ENCODE measurements at regions not wholly inside any gene's neighbourhood (a gene's known extent, or its start where the extent isn't known, plus 50 kb on each side); places are given as distances from the start of the nearest gene placed in this dataset.

DNA sequence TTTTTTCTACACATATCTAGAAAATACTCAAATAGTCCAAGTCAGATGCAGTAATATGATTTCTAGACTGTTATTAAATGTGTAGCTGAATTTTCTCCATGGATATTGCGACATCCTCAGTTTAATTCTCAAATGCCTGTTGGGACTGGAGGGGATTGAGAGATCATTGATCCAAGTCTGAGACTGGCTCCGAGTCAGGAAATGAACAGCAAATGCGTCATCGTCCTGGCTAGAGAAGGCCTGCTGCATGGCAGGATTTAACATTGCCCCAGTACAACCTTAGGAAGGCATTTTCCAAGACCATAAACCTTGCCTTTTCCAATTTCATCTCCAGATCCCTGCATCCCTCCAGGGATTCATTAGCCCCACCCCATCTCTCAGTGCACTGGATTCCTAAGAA, 56.6 kb upstream of the SLC6A14 start:
- H3K9me3 ChIP-seq (ENCODE audit: control extremely low read depth in 1 of 3, control insufficient read depth in 2 of 3, insufficient read depth in 1 of 3, low read length in 2 of 3) = no peaks in the 10 kb centered on the region
- intact Hi-C loops (cut with micrococcal nuclease) = no loop called here
- no peak overlapping the region for H3K9ac ChIP-seq (ENCODE audit: low read length)
- CTCF ChIA-PET = no interaction called here
- DNase-seq = no peak
- no peak for TF ChIP-seq EZH2 (IDR thresholded peaks at IDR 0.05; ENCODE audit: borderline replicate concordance, insufficient read depth, low read depth, low read length, poor library complexity, severe bottlenecking)
- TF ChIP-seq, protein P1, sequence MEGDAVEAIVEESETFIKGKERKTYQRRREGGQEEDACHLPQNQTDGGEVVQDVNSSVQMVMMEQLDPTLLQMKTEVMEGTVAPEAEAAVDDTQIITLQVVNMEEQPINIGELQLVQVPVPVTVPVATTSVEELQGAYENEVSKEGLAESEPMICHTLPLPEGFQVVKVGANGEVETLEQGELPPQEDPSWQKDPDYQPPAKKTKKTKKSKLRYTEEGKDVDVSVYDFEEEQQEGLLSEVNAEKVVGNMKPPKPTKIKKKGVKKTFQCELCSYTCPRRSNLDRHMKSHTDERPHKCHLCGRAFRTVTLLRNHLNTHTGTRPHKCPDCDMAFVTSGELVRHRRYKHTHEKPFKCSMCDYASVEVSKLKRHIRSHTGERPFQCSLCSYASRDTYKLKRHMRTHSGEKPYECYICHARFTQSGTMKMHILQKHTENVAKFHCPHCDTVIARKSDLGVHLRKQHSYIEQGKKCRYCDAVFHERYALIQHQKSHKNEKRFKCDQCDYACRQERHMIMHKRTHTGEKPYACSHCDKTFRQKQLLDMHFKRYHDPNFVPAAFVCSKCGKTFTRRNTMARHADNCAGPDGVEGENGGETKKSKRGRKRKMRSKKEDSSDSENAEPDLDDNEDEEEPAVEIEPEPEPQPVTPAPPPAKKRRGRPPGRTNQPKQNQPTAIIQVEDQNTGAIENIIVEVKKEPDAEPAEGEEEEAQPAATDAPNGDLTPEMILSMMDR (IDR thresholded peaks at IDR 0.05) = no peak
- Mint-ChIP-seq H3K9me3 (ENCODE audit: insufficient read depth) (no peaks in the 10 kb centered on the region), H3K4me1 (no peaks in the 10 kb centered on the region), H3K4me3 (no peak overlapping the region), H3K27ac (no peak overlapping the region), H3K27me3 (no peaks in the 10 kb centered on the region)
- ATAC-seq (ENCODE audit: low read depth) = no peak
- WGBS (ENCODE audit: insufficient coverage) = 88% methylated on average over 3 of the region's 4 CpGs
- H3K4me2 ChIP-seq (replicated peaks; ENCODE audit: low read depth, low read length, poor library complexity, severe bottlenecking) = no peak overlapping the region
- H3K27me3 ChIP-seq (replicated peaks in 1 of 4; ENCODE audit: control extremely low read depth in 1 of 4, control insufficient read depth in 3 of 4, insufficient read depth in 4 of 4, low read length in 3 of 4) = no peaks in the 10 kb centered on the region
- H3K4me3 ChIP-seq (ENCODE audit: control extremely low read depth in 1 of 5, extremely low read depth in 1 of 5, insufficient read depth in 1 of 5, low read depth in 2 of 5, low read length in 4 of 5) = no peak overlapping the region
- H4K20me1 ChIP-seq (ENCODE audit: control insufficient read depth, insufficient read depth, low read length, poor library complexity, severe bottlenecking) = no peaks in the 10 kb centered on the region
- no peaks in the 10 kb centered on the region for H3K36me3 ChIP-seq (replicated peaks in 1 of 2; ENCODE audit: control extremely low read depth in 1 of 2, control insufficient read depth in 1 of 2, extremely low read depth in 1 of 2, insufficient read depth in 2 of 2, low read length in 1 of 2)
- no peaks in the 10 kb centered on the region for H3K79me2 ChIP-seq (ENCODE audit: control insufficient read depth, insufficient read depth, low read length)
- no peak overlapping the region for H3K27ac ChIP-seq (ENCODE audit: low read length in 2 of 2)
- no peak overlapping the region for H2AFZ ChIP-seq (ENCODE audit: insufficient read depth, low read depth, low read length, poor library complexity, severe bottlenecking)
- POLR2A ChIA-PET = no interaction called here
- no peaks in the 10 kb centered on the region for H3K4me1 ChIP-seq (ENCODE audit: control insufficient read depth in 2 of 2, insufficient read depth in 2 of 2, low read length in 2 of 2)

DNA sequence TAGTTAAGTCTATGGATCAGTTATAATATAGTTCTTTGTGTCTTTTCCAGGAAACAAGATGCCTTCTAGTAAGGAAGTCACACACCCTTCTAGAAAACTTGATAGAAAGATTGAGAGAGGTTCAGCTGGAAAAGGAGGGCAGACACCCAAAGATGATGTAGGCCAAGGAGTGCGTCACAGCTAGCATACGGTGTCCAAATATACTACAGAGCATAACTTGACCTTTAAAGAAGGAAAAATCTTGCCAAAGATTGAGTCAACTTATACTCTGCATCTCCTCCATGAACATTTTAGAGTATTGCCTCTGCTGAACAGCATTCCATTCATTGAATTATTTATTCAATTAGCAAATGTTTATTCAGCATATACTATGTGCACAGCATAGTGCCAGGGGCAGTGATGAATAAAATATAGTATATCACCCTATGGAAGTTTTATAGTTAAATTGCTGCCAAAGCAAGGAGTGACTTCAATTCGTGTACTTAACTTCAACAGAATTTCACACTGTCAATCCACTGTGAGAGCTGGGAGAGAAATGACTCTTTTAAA, 51.9 kb upstream of the SLC6A14 start:
- Histone ChIP-seq H3K27ac (ENCODE audit: low read length in 2 of 2) (no peak overlapping the region), H4K20me1 (ENCODE audit: control insufficient read depth, insufficient read depth, low read length, poor library complexity, severe bottlenecking) (no peaks in the 10 kb centered on the region), H3K27me3 (replicated peaks in 1 of 4; ENCODE audit: control extremely low read depth in 1 of 4, control insufficient read depth in 3 of 4, insufficient read depth in 4 of 4, low read length in 3 of 4) (no peaks in the 10 kb centered on the region), H3K36me3 (replicated peaks in 1 of 2; ENCODE audit: control extremely low read depth in 1 of 2, control insufficient read depth in 1 of 2, extremely low read depth in 1 of 2, insufficient read depth in 2 of 2, low read length in 1 of 2) (no peaks in the 10 kb centered on the region), H2AFZ (ENCODE audit: insufficient read depth, low read depth, low read length, poor library complexity, severe bottlenecking) (no peak overlapping the region), H3K9me3 (ENCODE audit: control extremely low read depth in 1 of 3, control insufficient read depth in 2 of 3, insufficient read depth in 1 of 3, low read length in 2 of 3) (no peaks in the 10 kb centered on the region), H3K4me3 (ENCODE audit: control extremely low read depth in 1 of 5, extremely low read depth in 1 of 5, insufficient read depth in 1 of 5, low read depth in 2 of 5, low read length in 4 of 5) (no peak overlapping the region), H3K79me2 (ENCODE audit: control insufficient read depth, insufficient read depth, low read length) (no peaks in the 10 kb centered on the region), H3K4me2 (replicated peaks; ENCODE audit: low read depth, low read length, poor library complexity, severe bottlenecking) (no peak overlapping the region), H3K4me1 (ENCODE audit: control insufficient read depth in 2 of 2, insufficient read depth in 2 of 2, low read length in 2 of 2) (no peaks in the 10 kb centered on the region), H3K9ac (ENCODE audit: low read length) (no peak overlapping the region)
- TF ChIP-seq, protein P1 (IDR thresholded peaks at IDR 0.05) = no peak
- TF ChIP-seq EZH2 (IDR thresholded peaks at IDR 0.05; ENCODE audit: borderline replicate concordance, insufficient read depth, low read depth, low read length, poor library complexity, severe bottlenecking) = no peak
- intact Hi-C loops (cut with micrococcal nuclease) = no loop called here
- ChIA-PET POLR2A (no interaction called here), CTCF (no interaction called here)
- no peaks in the 10 kb centered on the region for H3K27me3 Mint-ChIP-seq
- no peaks in the 10 kb centered on the region for H3K4me1 Mint-ChIP-seq
- H3K27ac Mint-ChIP-seq = no peak overlapping the region
- no CpG with 5 or more reads among the region's 3 CpGs for WGBS (ENCODE audit: insufficient coverage)
- no peaks in the 10 kb centered on the region for H3K9me3 Mint-ChIP-seq (ENCODE audit: insufficient read depth)
- no peak for ATAC-seq (ENCODE audit: low read depth)
- no peak overlapping the region for H3K4me3 Mint-ChIP-seq
- DNase-seq = no peak
